Mucosa of gallbladder (tissue), 1 donor: ENCODE measurements at regions not wholly inside any gene's neighbourhood (a gene's known extent, or its start where the extent isn't known, plus 50 kb on each side); places are given as distances from the start of the nearest gene placed in this dataset.
A peak's percentile ranks its signal among the peaks of the same experiment; 100 is the strongest.

Experiments used
- DNase-seq: peaks from one replicate; pipeline ENCODE4 v3.0.0-alpha.2; 2020; ENCODE audit warnings: low spot score
- donor health status: DM: no; HTN: no; CAD: no.

GRCh38 chr14:101706509-101707067, 54.9 kb upstream of the PPP2R5C start:
- DNase-seq = no peak

- peak; percentile 75 for DNase-seq
Measured at GRCh38 chr14:101707068-101707842, 54.3 kb upstream of the PPP2R5C start.

GRCh38 chr14:101707863-101708620, 53.5 kb upstream of the PPP2R5C start:
- DNase-seq = no peak

- DNase-seq = no peak
Measured at GRCh38 chr14:101708853-101709532, 52.5 kb upstream of the PPP2R5C start.

GRCh38 chr14:101709533-101709881, 52.0 kb upstream of the PPP2R5C start:
- no peak for DNase-seq

GRCh38 chr14:101709962-101710931, 51.3 kb upstream of the PPP2R5C start:
- DNase-seq = no peak

- DNase-seq = no peak
Measured at GRCh38 chr14:101711041-101711856, 50.3 kb upstream of the PPP2R5C start.
